IMR-90 (cell line): ENCODE measurements at regions not wholly inside any gene's neighbourhood (a gene's known extent, or its start where the extent isn't known, plus 50 kb on each side); places are given as distances from the start of the nearest gene placed in this dataset.

Experiments
- ATAC-seq: fragments of 200-7000 bp; cut with Tn5 transposase; 2 replicates; pipeline ENCODE4 v1.9.1; 2020; ENCODE audit warnings: low read depth, mild to moderate bottlenecking, moderate library complexity
- BruUV-seq: library from RNA; stranded (reverse); fragments of 400-500 nt; replicated peaks from 2 replicates; lab custom pipeline; 2021; lab: Mats Ljungman, UMichigan
- CTCF ChIA-PET: fragments of 300-600 bp; formaldehyde crosslinking; extraction: SDS; loops from one replicate; lab custom pipeline; 2021; ENCODE audit warnings: antibody characterized with exemption; lab: Yijun Ruan, JAX
- POLR2A ChIA-PET: fragments of 300-600 bp; sonication (Branson Sonifier 250); formaldehyde crosslinking; loops from one replicate; lab custom pipeline; 2022; ENCODE audit warnings: antibody characterized with exemption; ENCODE audit not compliant: unreplicated experiment; lab: Charles Lee
- DNase-seq: peaks from one replicate; pipeline ENCODE4 v3.0.0; 2013
- H2AFZ ChIP-seq: replicated peaks from 2 replicates; pipeline ENCODE3; 2013; ENCODE audit warnings: low read length, mild to moderate bottlenecking; ENCODE audit not compliant: poor library complexity
- H2AK5ac ChIP-seq: 2 replicates; pipeline ENCODE4 v1.6.1; 2013; ENCODE audit warnings: low read depth, low read length, inconsistent platforms
- H2AK9ac ChIP-seq: replicated peaks from 2 replicates; pipeline ENCODE3; 2013; ENCODE audit warnings: mild to moderate bottlenecking, low read depth, low read length, moderate library complexity; ENCODE audit not compliant: poor library complexity
- H2BK120ac ChIP-seq: 2 replicates; pipeline ENCODE4 v1.6.1; 2013; ENCODE audit warnings: low read depth, low read length, inconsistent platforms
- H2BK15ac ChIP-seq: 3 replicates; pipeline ENCODE4 v1.6.1; 2013; ENCODE audit warnings: low read depth, low read length, inconsistent platforms
- H2BK20ac ChIP-seq: 2 replicates; pipeline ENCODE4 v1.6.1; 2013; ENCODE audit warnings: low read depth, mild to moderate bottlenecking, inconsistent platforms, low read length, moderate library complexity
- H2BK5ac ChIP-seq: 2 replicates; pipeline ENCODE4 v1.6.1; 2013; ENCODE audit warnings: mild to moderate bottlenecking, low read depth, low read length, inconsistent platforms; ENCODE audit not compliant: poor library complexity, severe bottlenecking
- H3K14ac ChIP-seq: replicated peaks from 2 replicates; pipeline ENCODE4 v1.6.1; 2013; ENCODE audit warnings: low read depth, low read length, inconsistent platforms
- H3K18ac ChIP-seq: 2 replicates; pipeline ENCODE4 v1.6.1; 2013; ENCODE audit warnings: low read depth, low read length, control low read depth
- H3K23ac ChIP-seq: 2 replicates; pipeline ENCODE4 v1.6.1; 2013; ENCODE audit warnings: low read depth, low read length, inconsistent platforms
- H3K27ac ChIP-seq: 2 replicates; pipeline ENCODE4 v1.5.1; 2013; ENCODE audit warnings: mild to moderate bottlenecking, control low read depth, low read length; ENCODE audit not compliant: insufficient read depth
- H3K27me3 ChIP-seq: 2 replicates; pipeline ENCODE4 v1.6.1; 2013; ENCODE audit warnings: low read length; ENCODE audit not compliant: control insufficient read depth, insufficient read depth
- H3K36me3 ChIP-seq: 2 replicates; pipeline ENCODE4 v1.6.1; 2013; ENCODE audit warnings: low read length, mixed read lengths; ENCODE audit not compliant: control insufficient read depth, insufficient read depth
- H3K4ac ChIP-seq: 2 replicates; pipeline ENCODE4 v1.6.1; 2013; ENCODE audit warnings: low read depth, low read length, inconsistent platforms
- H3K4me1 ChIP-seq: 2 replicates; pipeline ENCODE4 v1.6.1; 2013; ENCODE audit warnings: low read length, mixed read lengths; ENCODE audit not compliant: control insufficient read depth, insufficient read depth
- H3K4me2 ChIP-seq: 2 replicates; pipeline ENCODE4 v1.6.1; 2013; ENCODE audit warnings: low read depth, mild to moderate bottlenecking, control low read depth, low read length, moderate library complexity
- H3K4me3 ChIP-seq: 2 replicates; pipeline ENCODE4 v1.5.1; 2013; ENCODE audit warnings: low read depth, mild to moderate bottlenecking, control low read depth, low read length, moderate library complexity; ENCODE audit not compliant: insufficient read depth
- H3K56ac ChIP-seq: 2 replicates; pipeline ENCODE4 v1.6.1; 2013; ENCODE audit warnings: low read length, inconsistent platforms; ENCODE audit not compliant: insufficient read depth; ENCODE audit errors: extremely low read depth
- H3K79me1 ChIP-seq, 2 experiments: 2 replicates each; pipeline ENCODE4 v1.6.1; 2013; ENCODE audit warnings: low read length in 2 of 2, inconsistent platforms in 1 of 2, low read depth in 1 of 2
- H3K9ac ChIP-seq: 2 replicates; pipeline ENCODE4 v1.6.1; 2013; ENCODE audit warnings: low read depth, low read length, control low read depth
- H3K9me1 ChIP-seq: 2 replicates; pipeline ENCODE4 v1.6.1; 2013; ENCODE audit warnings: low read length, inconsistent platforms; ENCODE audit not compliant: insufficient read depth
- H3K9me3 ChIP-seq: 2 replicates; pipeline ENCODE4 v1.6.1; 2013; ENCODE audit warnings: low read length; ENCODE audit not compliant: control insufficient read depth, insufficient read depth
- H4K20me1 ChIP-seq: 2 replicates; pipeline ENCODE4 v1.6.1; 2013; ENCODE audit warnings: low read length, inconsistent platforms; ENCODE audit not compliant: insufficient read depth
- H4K5ac ChIP-seq: 2 replicates; pipeline ENCODE4 v1.6.1; 2013; ENCODE audit warnings: mild to moderate bottlenecking, low read depth, low read length, control low read depth
- H4K8ac ChIP-seq, 2 experiments: 2 replicates each; pipeline ENCODE4 v1.6.1; 2013; ENCODE audit warnings: low read depth in 2 of 2, low read length in 2 of 2, control low read depth in 1 of 2, inconsistent platforms in 1 of 2
- H4K91ac ChIP-seq: 2 replicates; pipeline ENCODE4 v1.6.1; 2013; ENCODE audit warnings: low read depth, low read length, inconsistent platforms; ENCODE audit not compliant: insufficient read depth
- CEBPB ChIP-seq: IDR thresholded peaks from 2 replicates; pipeline ENCODE4 v1.6.1; 2012; ENCODE audit warnings: low read depth, low read length, improper control_type of control experiment
- CHD1 ChIP-seq: IDR thresholded peaks from 2 replicates; pipeline ENCODE4 v1.6.1; 2012; ENCODE audit warnings: low read depth, low read length, improper control_type of control experiment
- ELK1 ChIP-seq: fragments of 150-350 bp; IDR thresholded peaks from 2 replicates; pipeline ENCODE4 v1.6.1; 2016; ENCODE audit warnings: low read depth, mild to moderate bottlenecking, low read length, moderate library complexity, borderline replicate concordance
- FOS ChIP-seq: fragments of 150-350 bp; IDR thresholded peaks from 2 replicates; pipeline ENCODE4 v1.6.1; 2016; ENCODE audit warnings: low read depth, low read length
- MAFK ChIP-seq: IDR thresholded peaks from 2 replicates; pipeline ENCODE4 v1.6.1; 2012; ENCODE audit warnings: low read depth, low read length, improper control_type of control experiment
- MAZ ChIP-seq: IDR thresholded peaks from 2 replicates; pipeline ENCODE4 v1.6.1; 2012; ENCODE audit warnings: low read depth, mild to moderate bottlenecking, low read length, improper control_type of control experiment, moderate library complexity, borderline replicate concordance
- MXI1 ChIP-seq: IDR thresholded peaks from 2 replicates; pipeline ENCODE4 v1.6.1; 2012; ENCODE audit warnings: low read depth, mild to moderate bottlenecking, low read length, moderate library complexity, borderline replicate concordance
- NFE2L2 ChIP-seq: fragments of 150-350 bp; IDR thresholded peaks from 2 replicates; pipeline ENCODE4 v1.6.1; 2016; ENCODE audit warnings: low read depth, mild to moderate bottlenecking, low read length
- POLR2A ChIP-seq: IDR thresholded peaks from 2 replicates; pipeline ENCODE4 v1.6.1; 2012; ENCODE audit warnings: mild to moderate bottlenecking, low read depth, low read length
- RCOR1 ChIP-seq: IDR thresholded peaks from 2 replicates; pipeline ENCODE4 v1.6.1; 2012; ENCODE audit warnings: mild to moderate bottlenecking, low read length, improper control_type of control experiment; ENCODE audit not compliant: insufficient replicate concordance
- SMC3 ChIP-seq: fragments of 150-350 bp; IDR thresholded peaks from 2 replicates; pipeline ENCODE4 v1.6.1; 2016; ENCODE audit warnings: low read depth, mild to moderate bottlenecking, antibody characterized with exemption, low read length, moderate library complexity
- USF2 ChIP-seq: fragments of 150-350 bp; IDR thresholded peaks from 2 replicates; pipeline ENCODE4 v1.6.1; 2017; ENCODE audit warnings: mild to moderate bottlenecking, antibody characterized with exemption, low read length, low read depth
- WGBS, 2 experiments: methylation state at CpG; one replicate each; pipeline versions ENCODE4 v1.1.5 to v1.1.7; 2013; ENCODE audit warnings: missing lambda C conversion rate in 2 of 2; ENCODE audit not compliant: insufficient read length in 1 of 2; ENCODE audit errors: extremely low coverage in 2 of 2; 5-methylcytosine and 5-hydroxymethylcytosine counted together
- dilution Hi-C: fragments of 300-500 bp; cut with HindIII; formaldehyde crosslinking; loops from one replicate; pipeline ENCODE4 v1.14.3; 2018; ENCODE audit warnings: low sequenced_read_pairs; ENCODE audit not compliant: unreplicated experiment
- in situ Hi-C: fragments of 300-500 bp; cut with MboI; formaldehyde crosslinking; loops from 3 replicates; pipeline ENCODE4 v1.14.3; 2019; ENCODE audit warnings: low sequenced_read_pairs, inconsistent platforms, mixed read lengths
- intact Hi-C: fragments of 100-400 bp; cut with micrococcal nuclease; formaldehyde crosslinking; loops from 2 replicates; pipeline ENCODE4 v1.10.0; 2022
- TF ChIP-seq, protein P1 (sequence below): conservative IDR thresholded peaks from 2 replicates; pipeline ENCODE4 v1.5.1; 2012; ENCODE audit warnings: mild to moderate bottlenecking, low read depth, low read length, improper control_type of control experiment

DNA sequence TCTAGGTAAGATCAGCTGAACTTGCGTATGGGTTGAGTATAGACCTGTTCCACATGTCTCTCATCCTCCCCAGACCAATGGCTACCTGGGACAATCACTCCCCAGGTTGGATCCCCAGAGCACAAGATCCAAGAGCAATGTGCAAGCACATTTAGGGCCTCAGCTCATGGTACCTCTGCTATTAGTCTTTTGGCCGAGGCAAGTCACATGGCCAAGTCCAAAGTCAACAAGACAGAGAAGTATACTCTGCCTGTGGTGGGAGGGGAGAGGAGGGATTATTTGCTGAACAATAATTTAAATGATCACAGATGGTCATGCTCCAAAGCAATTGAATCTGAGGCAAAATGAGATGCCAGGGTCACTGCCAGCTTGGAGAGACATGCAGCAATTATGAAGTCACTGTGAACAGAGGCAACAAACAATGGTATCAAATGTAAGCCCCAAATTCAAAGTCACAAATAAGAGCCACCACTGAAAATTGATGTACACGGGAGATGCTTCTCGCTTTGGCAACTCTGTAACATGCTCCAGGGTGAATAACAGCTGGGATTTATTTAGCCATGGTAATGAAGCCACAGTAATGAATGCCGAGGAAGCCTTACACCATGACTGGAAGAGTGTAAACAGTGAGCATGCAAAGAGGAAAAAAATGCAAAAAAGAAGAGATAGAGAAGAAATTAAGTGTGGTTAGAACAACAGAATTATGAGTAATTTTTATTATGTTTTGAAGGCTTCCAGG is 149.1 kb downstream of the ZNF281 start:
- Histone ChIP-seq H4K8ac (no peak overlapping the region), H3K9me3 (no peaks in the 10 kb centered on the region), H3K4ac (no peak overlapping the region), H4K5ac (peak overlapping the region; percentile 20; the same call in 1 of the 2 replicates), H2BK5ac (no peak overlapping the region), H3K9me1 (no peaks in the 10 kb centered on the region), H3K4me3 (no peak overlapping the region), H2BK120ac (no peak overlapping the region), H2AK5ac (no peak overlapping the region), H3K18ac (no peak overlapping the region), H2BK15ac (no peak overlapping the region), H3K14ac (no peak overlapping the region), H3K56ac (no peak overlapping the region), H3K4me1 (no peaks in the 10 kb centered on the region), H3K36me3 (no peaks in the 10 kb centered on the region), H3K9ac (no peak overlapping the region), H3K4me2 (no peak overlapping the region), H3K27me3 (no peaks in the 10 kb centered on the region), H3K79me1 (no peaks in the 10 kb centered on the region), H2BK20ac (no peak overlapping the region), H3K27ac (no peak overlapping the region), H4K20me1 (no peaks in the 10 kb centered on the region), H3K23ac (no peak overlapping the region), H2AK9ac (no peak overlapping the region), H4K91ac (no peak overlapping the region), H2AFZ (no peak overlapping the region)
- CTCF ChIA-PET = interaction anchor here (0.7 kb wide), 1 partner anchor 15 kb away, joined by 3 read pairs; no protein-coding TSS in a partner anchor
- TF ChIP-seq RCOR1 = no peak
- TF ChIP-seq ELK1 = no peak
- TF ChIP-seq MXI1 = no peak
- no peak for TF ChIP-seq CHD1
- TF ChIP-seq, protein P1, sequence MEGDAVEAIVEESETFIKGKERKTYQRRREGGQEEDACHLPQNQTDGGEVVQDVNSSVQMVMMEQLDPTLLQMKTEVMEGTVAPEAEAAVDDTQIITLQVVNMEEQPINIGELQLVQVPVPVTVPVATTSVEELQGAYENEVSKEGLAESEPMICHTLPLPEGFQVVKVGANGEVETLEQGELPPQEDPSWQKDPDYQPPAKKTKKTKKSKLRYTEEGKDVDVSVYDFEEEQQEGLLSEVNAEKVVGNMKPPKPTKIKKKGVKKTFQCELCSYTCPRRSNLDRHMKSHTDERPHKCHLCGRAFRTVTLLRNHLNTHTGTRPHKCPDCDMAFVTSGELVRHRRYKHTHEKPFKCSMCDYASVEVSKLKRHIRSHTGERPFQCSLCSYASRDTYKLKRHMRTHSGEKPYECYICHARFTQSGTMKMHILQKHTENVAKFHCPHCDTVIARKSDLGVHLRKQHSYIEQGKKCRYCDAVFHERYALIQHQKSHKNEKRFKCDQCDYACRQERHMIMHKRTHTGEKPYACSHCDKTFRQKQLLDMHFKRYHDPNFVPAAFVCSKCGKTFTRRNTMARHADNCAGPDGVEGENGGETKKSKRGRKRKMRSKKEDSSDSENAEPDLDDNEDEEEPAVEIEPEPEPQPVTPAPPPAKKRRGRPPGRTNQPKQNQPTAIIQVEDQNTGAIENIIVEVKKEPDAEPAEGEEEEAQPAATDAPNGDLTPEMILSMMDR = no peak
- no peak for TF ChIP-seq CEBPB
- TF ChIP-seq POLR2A = no peak
- TF ChIP-seq MAZ = no peak
- no peak for TF ChIP-seq FOS
- no peak for TF ChIP-seq SMC3
- no peak for TF ChIP-seq NFE2L2
- no peak for TF ChIP-seq MAFK
- TF ChIP-seq USF2 = no peak
- 50% methylated on average over 2 of the region's 5 CpGs; no CpG with 5 or more reads in 1 of the 2 experiments for WGBS, 2 experiments
- BruUV-seq = no TSS peak
- POLR2A ChIA-PET = interaction anchor here (0.6 kb wide), 1 partner anchor 69 kb away, joined by 6 read pairs; no protein-coding TSS in a partner anchor
- intact Hi-C loops = no loop called here
- in situ Hi-C loops = no loop called here
- DNase-seq (no peak), ATAC-seq (peak; percentile 44; the same call in 1 of the 2 replicates)
- dilution Hi-C loops = no loop called here
